ENCODE measurements at regions not wholly inside any gene's neighbourhood (a gene's known extent, or its start where the extent isn't known, plus 50 kb on each side); places are given as distances from the start of the nearest gene placed in this dataset.

DNA sequence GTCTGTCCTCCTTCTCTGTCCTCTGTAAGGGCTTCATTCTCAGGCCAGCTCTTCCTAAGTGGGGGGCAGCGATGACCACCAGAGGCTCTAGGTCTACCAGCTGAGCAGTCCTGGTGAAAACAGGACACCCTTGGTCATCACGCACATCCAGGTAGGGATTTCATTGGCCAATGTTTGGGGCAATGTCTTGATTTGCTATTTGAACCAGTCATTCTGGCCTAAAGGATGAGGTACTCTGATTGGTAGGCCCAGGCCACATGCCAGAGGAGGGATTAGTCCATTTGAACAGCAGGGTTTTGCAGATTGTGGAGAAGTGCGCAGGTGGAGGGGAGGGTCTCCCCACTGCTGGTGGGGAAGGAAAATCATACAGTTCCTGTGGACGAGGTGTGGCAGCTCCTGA, 57.3 kb downstream of the PLXNA1 start:
- Histone ChIP-seq H3K36me3 (ENCODE audit: control insufficient read depth in 1 of 2, insufficient read depth in 2 of 2, low read length in 2 of 2) (peaks cover 3 to 11% of the 10 kb centered on the region in 2 experiments), H3K79me2 (ENCODE audit: control insufficient read depth, insufficient read depth, low read length, poor library complexity) (no peaks in the 10 kb centered on the region)
- WGBS (ENCODE audit: extremely low coverage, insufficient coverage, insufficient read length), result no CpG with 5 or more reads among the region's 4 CpGs

DNA sequence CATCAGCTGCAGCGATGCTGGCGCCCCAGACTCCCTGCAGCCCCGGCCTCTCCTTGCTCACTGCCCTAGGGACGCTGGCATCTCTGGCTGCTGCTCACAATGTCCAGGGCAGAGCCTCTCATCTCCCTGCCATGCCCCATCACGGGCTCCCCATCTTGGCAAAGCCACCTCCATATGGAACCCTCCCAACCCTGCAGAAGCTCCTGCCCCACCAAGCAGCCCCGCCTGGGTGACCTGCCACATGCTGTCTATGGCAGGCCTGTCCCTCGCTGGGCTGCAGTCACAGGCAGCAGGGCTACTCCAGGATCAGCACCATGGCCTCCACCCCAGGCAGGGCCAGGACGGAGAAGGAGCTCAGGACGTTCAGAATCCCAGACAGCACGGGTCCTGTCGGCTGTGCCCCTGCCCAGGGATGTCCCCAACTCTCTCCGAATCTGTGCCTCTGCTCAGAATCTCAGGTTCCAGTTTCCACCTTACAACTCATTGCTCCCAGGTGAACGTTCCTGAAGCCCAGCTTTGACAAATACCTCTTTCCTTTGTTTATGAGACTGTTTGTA, 58.4 kb downstream of the PLXNA1 start:
- Histone ChIP-seq H2BK12ac (ENCODE audit: low read length) (no peak overlapping the region), H2BK5ac (ENCODE audit: low read depth, low read length, poor library complexity) (no peak overlapping the region), H3K27me3 (ENCODE audit: insufficient read depth, low read length) (no peaks in the 10 kb centered on the region), H3K79me2 (ENCODE audit: control insufficient read depth, insufficient read depth, low read length, poor library complexity) (no peaks in the 10 kb centered on the region), H4K91ac (ENCODE audit: low read depth, low read length) (no peak overlapping the region), H2AFZ (ENCODE audit: insufficient read depth, low read length, poor library complexity) (no peak overlapping the region), H3K4me1 (ENCODE audit: control insufficient read depth in 1 of 2, insufficient read depth in 2 of 2, low read length in 2 of 2) (peaks cover 13 to 14% of the 10 kb centered on the region in 2 experiments), H3K27ac (ENCODE audit: low read depth, low read length) (no peak overlapping the region), H3K4me2 (ENCODE audit: low read length) (no peak overlapping the region), H2BK120ac (ENCODE audit: insufficient read depth, low read length, poor library complexity) (no peak overlapping the region), H3K14ac (ENCODE audit: low read length) (no peak overlapping the region), H3K23ac (ENCODE audit: low read length) (no peak overlapping the region), H4K8ac (ENCODE audit: low read depth, low read length) (no peak overlapping the region), H3K9ac (ENCODE audit: low read length) (no peak overlapping the region), H3K79me1 (ENCODE audit: low read length) (peaks cover 2% of the 10 kb centered on the region), H3K4ac (ENCODE audit: low read depth, low read length) (no peak overlapping the region), H3K4me3 (ENCODE audit: low read depth, low read length) (no peak overlapping the region), H3K36me3 (ENCODE audit: control insufficient read depth in 1 of 2, insufficient read depth in 2 of 2, low read length in 2 of 2) (peaks cover 2% of the 10 kb centered on the region in 2 experiments), H3K18ac (ENCODE audit: low read length) (no peak overlapping the region), H4K12ac (ENCODE audit: low read depth, low read length) (no peak overlapping the region), H2AK5ac (ENCODE audit: low read length) (no peak overlapping the region), H3K9me3 (ENCODE audit: insufficient read depth, low read depth, low read length) (no peaks in the 10 kb centered on the region)
- no CpG with 5 or more reads among the region's 13 CpGs for WGBS (ENCODE audit: extremely low coverage, insufficient coverage, insufficient read length)
- no peak for DNase-seq

More for the DNA sequence above, 57.3 kb downstream of the PLXNA1 start:
- H3K9ac ChIP-seq (ENCODE audit: low read length), result no peak overlapping the region
- no peak overlapping the region for H2BK120ac ChIP-seq (ENCODE audit: insufficient read depth, low read length, poor library complexity)
- H3K4me2 ChIP-seq (ENCODE audit: low read length), result no peak overlapping the region
- peaks cover 13 to 14% of the 10 kb centered on the region in 2 experiments for H3K4me1 ChIP-seq (ENCODE audit: control insufficient read depth in 1 of 2, insufficient read depth in 2 of 2, low read length in 2 of 2)
- no peak overlapping the region for H2BK5ac ChIP-seq (ENCODE audit: low read depth, low read length, poor library complexity)
- no peak overlapping the region for H2AK5ac ChIP-seq (ENCODE audit: low read length)
- H2BK12ac ChIP-seq (ENCODE audit: low read length), result no peak overlapping the region
- no peak for DNase-seq
- no peak overlapping the region for H4K91ac ChIP-seq (ENCODE audit: low read depth, low read length)
- no peak overlapping the region for H3K23ac ChIP-seq (ENCODE audit: low read length)
- H3K27me3 ChIP-seq (ENCODE audit: insufficient read depth, low read length), result no peaks in the 10 kb centered on the region
- H4K12ac ChIP-seq (ENCODE audit: low read depth, low read length), result no peak overlapping the region
- peaks cover 2% of the 10 kb centered on the region for H3K79me1 ChIP-seq (ENCODE audit: low read length)
- no peak overlapping the region for H3K18ac ChIP-seq (ENCODE audit: low read length)
- no peak overlapping the region for H3K4ac ChIP-seq (ENCODE audit: low read depth, low read length)
- no peak overlapping the region for H3K14ac ChIP-seq (ENCODE audit: low read length)
- H3K27ac ChIP-seq (ENCODE audit: low read depth, low read length), result no peak overlapping the region
- H4K8ac ChIP-seq (ENCODE audit: low read depth, low read length), result no peak overlapping the region
- no peak overlapping the region for H2AFZ ChIP-seq (ENCODE audit: insufficient read depth, low read length, poor library complexity)
- H3K4me3 ChIP-seq (ENCODE audit: low read depth, low read length), result no peak overlapping the region
- no peaks in the 10 kb centered on the region for H3K9me3 ChIP-seq (ENCODE audit: insufficient read depth, low read depth, low read length)

DNA sequence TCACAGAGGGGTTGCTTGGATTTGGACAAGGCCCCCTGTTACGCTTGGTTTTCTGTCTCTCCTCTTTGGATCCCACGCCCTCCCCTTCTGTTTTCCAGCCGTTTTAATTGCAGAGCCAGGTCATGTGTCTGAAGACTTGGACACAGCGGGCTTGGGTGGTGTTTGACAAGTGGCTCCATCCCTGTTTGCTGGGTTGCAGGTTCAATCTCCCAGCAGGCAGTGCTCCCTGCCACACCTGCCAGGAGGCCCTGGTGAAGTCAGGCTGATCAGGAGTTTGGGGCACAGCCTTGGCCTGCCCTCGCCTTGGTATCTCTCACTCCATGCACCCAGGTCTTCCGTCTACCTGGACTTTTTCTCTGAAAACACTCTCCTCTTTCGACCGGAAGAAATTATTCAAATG, 59.0 kb downstream of the PLXNA1 start:
- no peak for DNase-seq

DNA sequence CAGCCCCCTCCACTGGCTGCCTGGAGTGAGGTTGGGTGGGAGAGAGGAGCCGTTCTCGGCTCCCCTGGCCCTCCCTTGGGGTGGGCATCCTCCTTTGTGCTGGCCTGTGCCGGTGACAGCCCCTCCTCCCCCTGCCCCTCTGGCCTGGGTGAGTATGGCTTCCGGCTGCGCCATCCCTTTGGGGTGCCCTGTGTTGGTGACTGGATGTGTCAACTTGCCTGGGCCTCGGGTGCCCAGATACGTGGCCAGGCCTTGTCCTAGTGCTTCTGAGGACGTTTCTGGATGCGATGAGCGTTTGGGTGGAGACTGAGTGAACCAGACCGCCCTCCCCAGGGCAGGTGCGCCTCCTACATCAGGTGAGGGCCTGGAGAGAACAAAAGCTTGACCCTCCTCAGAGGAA, 59.7 kb downstream of the PLXNA1 start:
- Histone ChIP-seq H3K4ac (ENCODE audit: low read depth, low read length) (no peak overlapping the region), H2BK5ac (ENCODE audit: low read depth, low read length, poor library complexity) (no peak overlapping the region), H3K9me3 (ENCODE audit: insufficient read depth, low read depth, low read length) (no peaks in the 10 kb centered on the region), H3K4me2 (ENCODE audit: low read length) (no peak overlapping the region), H3K79me2 (ENCODE audit: control insufficient read depth, insufficient read depth, low read length, poor library complexity) (no peaks in the 10 kb centered on the region), H3K4me1 (ENCODE audit: control insufficient read depth in 1 of 2, insufficient read depth in 2 of 2, low read length in 2 of 2) (peaks cover 13 to 14% of the 10 kb centered on the region in 2 experiments), H3K36me3 (ENCODE audit: control insufficient read depth in 1 of 2, insufficient read depth in 2 of 2, low read length in 2 of 2) (no peaks in the 10 kb centered on the region), H3K27ac (ENCODE audit: low read depth, low read length) (no peak overlapping the region), H3K23ac (ENCODE audit: low read length) (no peak overlapping the region), H3K27me3 (ENCODE audit: insufficient read depth, low read length) (no peaks in the 10 kb centered on the region), H2AK5ac (ENCODE audit: low read length) (no peak overlapping the region), H3K79me1 (ENCODE audit: low read length) (peaks cover 2% of the 10 kb centered on the region), H4K12ac (ENCODE audit: low read depth, low read length) (no peak overlapping the region), H2AFZ (ENCODE audit: insufficient read depth, low read length, poor library complexity) (no peak overlapping the region), H4K91ac (ENCODE audit: low read depth, low read length) (peak overlapping the region; percentile 8), H3K4me3 (ENCODE audit: low read depth, low read length) (no peak overlapping the region), H3K18ac (ENCODE audit: low read length) (no peak overlapping the region), H3K9ac (ENCODE audit: low read length) (no peak overlapping the region), H2BK120ac (ENCODE audit: insufficient read depth, low read length, poor library complexity) (peak overlapping the region; percentile 28), H2BK12ac (ENCODE audit: low read length) (no peak overlapping the region), H4K8ac (ENCODE audit: low read depth, low read length) (no peak overlapping the region), H3K14ac (ENCODE audit: low read length) (no peak overlapping the region)
- no CpG with 5 or more reads among the region's 12 CpGs for WGBS (ENCODE audit: extremely low coverage, insufficient coverage, insufficient read length)
- no peak for DNase-seq

More for the DNA sequence above, 59.0 kb downstream of the PLXNA1 start:
- H3K23ac ChIP-seq (ENCODE audit: low read length), result no peak overlapping the region
- peaks cover 0 to 2% of the 10 kb centered on the region in 2 experiments for H3K36me3 ChIP-seq (ENCODE audit: control insufficient read depth in 1 of 2, insufficient read depth in 2 of 2, low read length in 2 of 2)
- no peak overlapping the region for H4K12ac ChIP-seq (ENCODE audit: low read depth, low read length)
- no peak overlapping the region for H3K18ac ChIP-seq (ENCODE audit: low read length)
- H3K4me1 ChIP-seq (ENCODE audit: control insufficient read depth in 1 of 2, insufficient read depth in 2 of 2, low read length in 2 of 2), result peaks cover 13 to 14% of the 10 kb centered on the region in 2 experiments
- no peak overlapping the region for H2AFZ ChIP-seq (ENCODE audit: insufficient read depth, low read length, poor library complexity)
- H2BK12ac ChIP-seq (ENCODE audit: low read length), result no peak overlapping the region
- no peak overlapping the region for H2BK5ac ChIP-seq (ENCODE audit: low read depth, low read length, poor library complexity)
- H2BK120ac ChIP-seq (ENCODE audit: insufficient read depth, low read length, poor library complexity), result no peak overlapping the region
- peaks cover 2% of the 10 kb centered on the region for H3K79me1 ChIP-seq (ENCODE audit: low read length)
- H3K4ac ChIP-seq (ENCODE audit: low read depth, low read length), result no peak overlapping the region
- H3K4me3 ChIP-seq (ENCODE audit: low read depth, low read length), result no peak overlapping the region
- no peak overlapping the region for H3K27ac ChIP-seq (ENCODE audit: low read depth, low read length)
- no peaks in the 10 kb centered on the region for H3K9me3 ChIP-seq (ENCODE audit: insufficient read depth, low read depth, low read length)
- WGBS (ENCODE audit: extremely low coverage, insufficient coverage, insufficient read length), result no CpG with 5 or more reads among the region's 8 CpGs
- H3K27me3 ChIP-seq (ENCODE audit: insufficient read depth, low read length), result no peaks in the 10 kb centered on the region
- no peak overlapping the region for H4K91ac ChIP-seq (ENCODE audit: low read depth, low read length)
- no peak overlapping the region for H3K9ac ChIP-seq (ENCODE audit: low read length)
- H4K8ac ChIP-seq (ENCODE audit: low read depth, low read length), result no peak overlapping the region
- H3K14ac ChIP-seq (ENCODE audit: low read length), result no peak overlapping the region
- H3K4me2 ChIP-seq (ENCODE audit: low read length), result no peak overlapping the region
- H2AK5ac ChIP-seq (ENCODE audit: low read length), result no peak overlapping the region
- no peaks in the 10 kb centered on the region for H3K79me2 ChIP-seq (ENCODE audit: control insufficient read depth, insufficient read depth, low read length, poor library complexity)
